BLaER1 (cell line): ENCODE measurements at regions not wholly inside any gene's neighbourhood (a gene's known extent, or its start where the extent isn't known, plus 50 kb on each side); places are given as distances from the start of the nearest gene placed in this dataset.

ENCODE experiments used
- H3K27ac ChIP-seq: shearing (Covaris generic); formaldehyde crosslinking; 2 replicates; pipeline ENCODE4 v1.8.1; 2022
- H3K27me3 ChIP-seq: shearing (Covaris generic); formaldehyde crosslinking; 2 replicates; pipeline ENCODE4 v1.8.1; 2022
- H3K36me3 ChIP-seq: shearing (Covaris generic); formaldehyde crosslinking; 2 replicates; pipeline ENCODE4 v1.8.1; 2022
- H3K4me1 ChIP-seq: shearing (Covaris generic); formaldehyde crosslinking; 2 replicates; pipeline ENCODE4 v1.8.1; 2022
- H3K4me2 ChIP-seq: shearing (Covaris generic); formaldehyde crosslinking; 2 replicates; pipeline ENCODE4 v1.8.1; 2022
- H3K4me3 ChIP-seq: shearing (Covaris generic); formaldehyde crosslinking; 2 replicates; pipeline ENCODE4 v1.8.1; 2022
- H3K9ac ChIP-seq: shearing (Covaris generic); formaldehyde crosslinking; 2 replicates; pipeline ENCODE4 v1.8.1; 2022
- H3K9me3 ChIP-seq: shearing (Covaris generic); formaldehyde crosslinking; 2 replicates; pipeline ENCODE4 v1.8.1; 2022
- H4K20me1 ChIP-seq: shearing (Covaris generic); formaldehyde crosslinking; 2 replicates; pipeline ENCODE4 v1.8.1; 2022
- Cebpa-rat ChIP-seq: shearing (Covaris generic); IDR thresholded peaks from 2 replicates; pipeline ENCODE4 v1.8.1; 2022

DNA sequence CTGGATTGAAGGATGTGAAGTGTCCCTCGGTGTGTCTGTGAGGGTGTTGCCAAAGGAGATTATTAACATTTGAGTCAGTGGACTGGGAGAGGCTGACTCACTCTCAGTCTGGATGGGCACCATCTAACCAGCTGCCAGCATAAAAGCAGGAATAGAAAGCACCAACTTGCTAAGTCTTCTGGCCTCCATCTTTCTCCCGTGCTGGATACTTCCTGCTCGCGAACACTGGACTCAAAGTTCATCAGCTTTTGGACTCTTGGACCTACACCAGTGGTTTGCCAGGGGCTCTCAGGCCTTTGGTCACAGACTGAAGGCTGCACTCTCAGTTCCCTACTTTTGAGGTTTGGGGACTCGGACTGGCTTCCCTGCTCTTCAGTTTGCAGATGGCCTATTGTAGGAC is 220.3 kb upstream of the LRFN2 start:
- Histone ChIP-seq H4K20me1 (no peaks in the 10 kb centered on the region), H3K9ac (no peak overlapping the region), H3K9me3 (no peaks in the 10 kb centered on the region), H3K4me2 (no peak overlapping the region), H3K4me3 (no peak overlapping the region), H3K4me1 (peaks cover 43% of the 10 kb centered on the region), H3K27ac (no peak overlapping the region), H3K36me3 (no peaks in the 10 kb centered on the region), H3K27me3 (no peaks in the 10 kb centered on the region)
- no peak for TF ChIP-seq Cebpa-rat

DNA sequence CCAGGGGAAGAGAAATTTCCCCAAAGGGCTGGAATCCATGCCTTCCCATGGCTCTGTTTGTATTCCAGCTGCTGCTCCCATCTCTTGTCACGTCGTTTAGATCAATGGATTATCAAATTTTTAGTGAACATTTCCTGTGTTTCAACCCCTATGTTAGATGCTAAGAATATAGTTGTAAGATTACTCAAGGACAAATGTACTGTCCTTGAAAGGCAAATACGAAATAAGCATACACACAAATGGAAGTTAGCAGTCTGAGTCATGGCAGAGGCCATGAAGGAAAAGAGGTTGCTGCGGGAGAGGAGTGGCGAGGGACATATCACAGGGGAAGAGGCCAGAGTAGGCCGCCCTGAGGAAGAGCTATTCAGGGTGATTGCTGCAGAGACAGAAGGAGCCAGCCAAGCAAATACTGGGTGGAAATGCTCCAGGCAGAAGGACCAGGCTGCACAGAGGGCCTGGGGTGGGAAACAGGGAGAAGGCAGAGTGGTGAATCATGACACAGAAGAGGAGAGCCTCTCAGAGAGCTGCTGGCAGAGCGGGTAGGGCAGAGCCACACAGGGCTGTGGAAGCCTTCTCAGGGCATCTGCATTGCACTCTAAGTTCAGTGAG is 219.2 kb upstream of the LRFN2 start:
- Histone ChIP-seq H3K9ac (no peak overlapping the region), H3K27me3 (no peaks in the 10 kb centered on the region), H3K4me3 (no peak overlapping the region), H3K9me3 (no peaks in the 10 kb centered on the region), H3K27ac (no peak overlapping the region), H4K20me1 (no peaks in the 10 kb centered on the region), H3K36me3 (no peaks in the 10 kb centered on the region), H3K4me2 (0 out of 2 replicates have a peak overlapping the region, but pooled peaks have one; percentile 9), H3K4me1 (peaks cover 47% of the 10 kb centered on the region)
- no peak for TF ChIP-seq Cebpa-rat

DNA sequence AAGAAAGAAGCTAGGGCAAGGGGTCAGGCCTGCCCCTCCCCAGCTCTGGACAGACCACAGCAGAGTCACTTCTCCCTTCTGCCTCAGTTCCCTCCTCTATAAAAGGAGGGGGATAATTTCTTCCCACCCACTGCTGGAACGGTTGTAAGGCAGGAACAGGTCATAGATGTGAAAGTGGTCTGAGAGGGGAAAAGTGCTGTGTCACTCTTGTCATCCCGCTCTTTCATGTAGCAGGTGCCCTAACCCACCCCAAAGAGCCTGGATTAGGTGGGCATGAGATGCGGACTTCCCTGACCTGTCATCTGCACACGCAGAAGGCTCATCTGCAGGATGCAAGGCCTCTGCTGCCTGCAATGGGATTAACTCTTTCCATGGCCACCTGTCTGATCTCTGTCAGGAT is 218.2 kb upstream of the LRFN2 start:
- Histone ChIP-seq H3K4me2 (no peak overlapping the region), H3K36me3 (no peaks in the 10 kb centered on the region), H3K9ac (no peak overlapping the region), H3K27ac (no peak overlapping the region), H3K27me3 (no peaks in the 10 kb centered on the region), H3K4me1 (peaks cover 47% of the 10 kb centered on the region), H3K9me3 (no peaks in the 10 kb centered on the region), H4K20me1 (no peaks in the 10 kb centered on the region), H3K4me3 (no peak overlapping the region)
- TF ChIP-seq Cebpa-rat, result no peak

DNA sequence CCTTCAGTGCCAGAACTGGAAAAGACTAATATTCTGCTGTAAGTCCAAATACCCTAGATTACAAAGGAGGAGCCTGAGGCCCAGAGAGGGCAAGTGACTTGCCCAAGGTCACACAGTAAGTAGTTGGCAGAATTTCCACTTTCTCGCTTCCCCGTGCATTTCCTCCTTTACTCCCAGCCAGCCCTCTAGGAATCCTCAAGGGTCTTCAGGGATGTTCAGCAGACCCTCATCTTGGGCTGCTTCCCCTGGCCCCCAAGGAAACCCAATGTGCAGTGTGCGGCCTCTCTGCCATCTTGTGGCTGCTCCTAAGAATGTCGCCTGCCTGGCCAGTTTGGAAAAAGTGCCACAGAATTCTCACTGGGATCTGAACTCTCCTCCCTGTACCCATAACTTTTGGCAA is 217.7 kb upstream of the LRFN2 start:
- Histone ChIP-seq H3K27ac (no peak overlapping the region), H4K20me1 (no peaks in the 10 kb centered on the region), H3K27me3 (no peaks in the 10 kb centered on the region), H3K9me3 (no peaks in the 10 kb centered on the region), H3K9ac (no peak overlapping the region), H3K36me3 (no peaks in the 10 kb centered on the region), H3K4me2 (peak overlapping the region; percentile 63; the same call in 1 of the 2 replicates), H3K4me1 (peaks cover 47% of the 10 kb centered on the region), H3K4me3 (no peak overlapping the region)
- no peak for TF ChIP-seq Cebpa-rat

DNA sequence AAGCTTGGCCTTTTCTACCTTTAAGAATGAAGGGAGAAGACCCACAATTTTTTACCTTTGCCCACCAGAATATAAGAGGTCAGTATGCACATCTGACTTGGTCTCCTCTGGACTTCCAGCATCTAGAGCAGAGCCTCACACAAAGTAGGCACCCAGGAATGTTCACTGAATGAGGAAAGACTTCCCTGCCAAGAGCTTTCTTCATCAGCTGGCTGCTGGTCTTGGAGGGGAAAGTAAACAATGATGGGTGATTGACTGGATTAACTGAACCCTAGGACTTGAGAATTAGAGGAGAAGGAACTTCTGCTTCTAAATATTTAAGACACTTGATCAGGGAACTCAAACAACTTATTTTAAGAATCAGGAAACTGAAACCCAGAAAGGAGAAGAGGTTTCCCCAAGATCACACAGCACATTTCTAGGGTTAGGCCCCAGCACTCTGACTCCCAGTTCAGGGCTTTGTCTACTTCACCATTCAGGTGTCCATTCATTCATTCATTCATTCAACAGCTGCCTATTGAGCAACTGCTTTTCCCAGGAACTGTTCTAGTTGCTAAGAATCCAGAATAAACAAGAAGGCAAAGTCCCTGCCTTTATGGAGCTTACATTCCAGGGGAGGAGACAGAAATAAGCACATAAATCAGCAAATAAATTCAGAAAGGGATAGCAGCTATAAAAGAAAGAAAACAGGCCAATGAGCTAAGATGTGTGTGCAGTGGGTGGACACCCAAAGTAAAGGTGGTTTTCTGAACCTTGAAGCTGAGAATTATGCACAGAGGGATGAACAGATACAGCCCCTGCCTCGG is 216.9 kb upstream of the LRFN2 start:
- Histone ChIP-seq H3K4me1 (peaks cover 47% of the 10 kb centered on the region), H3K9ac (peak overlapping the region; percentile 25; the same call in 1 of the 2 replicates), H3K36me3 (no peaks in the 10 kb centered on the region), H3K4me3 (no peak overlapping the region), H3K4me2 (peak overlapping the region; percentile 63), H3K27ac (peak overlapping the region; percentile 54), H3K9me3 (no peaks in the 10 kb centered on the region), H4K20me1 (no peaks in the 10 kb centered on the region), H3K27me3 (no peaks in the 10 kb centered on the region)
- no peak for TF ChIP-seq Cebpa-rat

DNA sequence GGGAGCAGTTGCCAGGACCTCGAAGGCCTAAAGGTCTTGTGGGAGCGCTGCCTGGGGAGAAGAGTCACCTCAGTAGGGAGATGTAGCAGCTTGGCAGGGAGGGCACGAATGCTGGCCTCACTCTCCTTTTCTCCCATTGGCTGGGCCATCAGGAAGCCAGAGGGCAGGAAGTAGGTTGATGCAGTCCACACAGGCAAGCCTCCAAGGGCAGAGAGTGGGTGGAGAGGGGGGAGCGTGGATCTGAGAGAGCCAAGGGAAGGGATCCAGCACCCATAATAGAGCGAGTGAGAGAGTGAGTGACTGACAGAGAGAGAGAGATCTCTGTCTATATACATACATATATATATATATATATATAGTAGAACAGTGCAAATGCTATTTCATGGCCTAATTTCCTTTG is 215.3 kb upstream of the LRFN2 start:
- Histone ChIP-seq H3K4me1 (peaks cover 45% of the 10 kb centered on the region), H3K9me3 (no peaks in the 10 kb centered on the region), H4K20me1 (no peaks in the 10 kb centered on the region), H3K4me2 (peak overlapping the region; percentile 20; the same call in 1 of the 2 replicates), H3K4me3 (no peak overlapping the region), H3K9ac (no peak overlapping the region), H3K27me3 (no peaks in the 10 kb centered on the region), H3K36me3 (no peaks in the 10 kb centered on the region), H3K27ac (no peak overlapping the region)
- TF ChIP-seq Cebpa-rat, result no peak

DNA sequence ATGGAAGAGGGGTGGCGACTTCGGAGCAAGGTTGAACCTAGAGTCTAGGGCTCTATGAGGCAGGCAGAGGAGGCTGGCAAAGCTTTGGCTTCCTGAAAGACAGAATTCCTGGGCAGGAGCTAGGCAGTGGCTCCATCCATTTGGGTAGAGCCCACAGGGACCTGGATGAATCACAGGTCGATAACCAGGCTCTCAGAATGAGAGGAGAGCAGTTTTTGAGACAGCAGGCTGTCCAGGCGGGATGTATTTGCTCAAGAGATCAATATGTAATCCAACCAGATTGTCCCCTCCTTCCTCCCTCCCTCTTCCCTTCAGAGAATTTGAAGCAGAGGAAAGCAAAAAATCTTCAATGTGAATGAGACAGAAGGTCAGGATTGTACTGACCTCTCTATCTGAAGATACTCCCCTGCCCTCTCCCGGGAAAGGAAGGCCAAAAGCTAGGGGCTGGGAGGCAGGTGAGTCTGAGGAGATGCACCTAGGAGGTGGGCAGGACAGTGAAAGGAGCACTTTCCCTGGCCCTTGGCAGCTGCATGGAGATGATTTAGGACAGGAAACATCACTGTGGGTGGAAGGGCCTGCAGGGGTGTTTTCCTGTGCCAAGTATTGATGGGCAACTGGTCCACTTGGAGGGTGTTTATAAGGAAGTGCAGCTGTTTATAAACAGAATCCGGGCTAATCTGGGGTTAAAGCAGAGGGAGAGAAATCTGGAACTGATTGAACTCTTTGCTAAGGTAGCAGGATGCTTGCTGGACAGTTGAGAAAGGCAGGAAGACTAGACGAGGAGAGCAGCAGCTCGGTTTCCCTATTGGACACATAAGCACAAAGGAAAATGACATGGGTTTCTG is 212.4 kb upstream of the LRFN2 start:
- H3K27ac ChIP-seq, result no peak overlapping the region
- H3K4me2 ChIP-seq, result no peak overlapping the region
- no peak overlapping the region for H3K4me3 ChIP-seq
- peaks cover 38% of the 10 kb centered on the region for H3K4me1 ChIP-seq
- no peaks in the 10 kb centered on the region for H3K27me3 ChIP-seq
- H4K20me1 ChIP-seq, result no peaks in the 10 kb centered on the region
- TF ChIP-seq Cebpa-rat, result no peak
- no peak overlapping the region for H3K9ac ChIP-seq
- no peaks in the 10 kb centered on the region for H3K9me3 ChIP-seq
- no peaks in the 10 kb centered on the region for H3K36me3 ChIP-seq

DNA sequence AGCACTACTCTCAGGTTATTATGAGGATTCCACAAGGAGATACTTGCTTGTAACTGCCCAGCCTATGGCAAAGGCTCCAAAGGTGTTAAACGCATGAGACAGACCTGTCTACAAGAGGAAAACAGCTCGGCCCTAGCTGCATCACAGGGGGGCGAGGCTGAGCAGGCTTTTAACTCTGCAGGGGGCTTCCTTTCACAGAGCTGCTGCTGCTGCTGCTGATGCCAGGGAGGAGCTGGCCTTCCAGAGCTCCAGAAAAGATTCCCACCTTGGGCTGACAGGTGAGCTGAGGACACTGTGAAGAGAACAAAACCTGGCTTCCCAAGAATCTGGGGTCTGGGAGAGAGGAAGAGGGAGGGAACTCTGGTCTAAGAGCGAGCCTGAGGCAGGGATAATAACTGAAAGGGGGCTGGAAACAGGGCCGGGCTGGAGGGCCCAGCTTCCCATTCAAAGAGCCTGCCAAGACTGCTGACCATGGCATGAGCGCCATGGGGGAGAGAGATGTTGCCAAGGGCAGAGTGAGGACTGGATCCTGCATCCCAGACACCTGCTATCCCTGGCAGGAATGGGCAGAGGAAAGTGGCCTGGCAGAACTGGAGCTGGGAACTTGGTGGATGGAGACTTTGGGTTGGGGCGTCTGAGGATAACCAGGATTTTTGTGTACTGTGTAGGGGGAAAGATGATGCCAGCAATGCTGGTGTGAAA is 211.1 kb upstream of the LRFN2 start:
- H3K27ac ChIP-seq, result no peak overlapping the region
- no peak overlapping the region for H3K4me3 ChIP-seq
- H3K4me1 ChIP-seq, result peaks cover 25% of the 10 kb centered on the region
- no peaks in the 10 kb centered on the region for H3K36me3 ChIP-seq
- no peak overlapping the region for H3K4me2 ChIP-seq
- H3K9me3 ChIP-seq, result no peaks in the 10 kb centered on the region
- no peak overlapping the region for H3K9ac ChIP-seq
- no peaks in the 10 kb centered on the region for H3K27me3 ChIP-seq
- no peak for TF ChIP-seq Cebpa-rat
- no peaks in the 10 kb centered on the region for H4K20me1 ChIP-seq
